IPS-18c (cell line): ENCODE measurements at regions not wholly inside any gene's neighbourhood (a gene's known extent, or its start where the extent isn't known, plus 50 kb on each side); places are given as distances from the start of the nearest gene placed in this dataset.
A peak's percentile ranks its signal among the peaks of the same experiment; 100 is the strongest.
"Not testable (repeated sequence)": the region's sequence is repeated elsewhere in the genome, so short reads cannot be mapped to it uniquely, and the experiment has no call there.

Experiments
- H3K4me3 ChIP-seq: 2 replicates; pipeline ENCODE4 v1.7.0; 2013; ENCODE audit warnings: low read depth, mild to moderate bottlenecking, low read length, moderate library complexity; ENCODE audit not compliant: insufficient read depth
- H3K9me3 ChIP-seq: one replicate; pipeline ENCODE4 v1.6.1; 2013; ENCODE audit warnings: mild to moderate bottlenecking, low read length, moderate library complexity; ENCODE audit not compliant: control insufficient read depth, insufficient read depth

DNA sequence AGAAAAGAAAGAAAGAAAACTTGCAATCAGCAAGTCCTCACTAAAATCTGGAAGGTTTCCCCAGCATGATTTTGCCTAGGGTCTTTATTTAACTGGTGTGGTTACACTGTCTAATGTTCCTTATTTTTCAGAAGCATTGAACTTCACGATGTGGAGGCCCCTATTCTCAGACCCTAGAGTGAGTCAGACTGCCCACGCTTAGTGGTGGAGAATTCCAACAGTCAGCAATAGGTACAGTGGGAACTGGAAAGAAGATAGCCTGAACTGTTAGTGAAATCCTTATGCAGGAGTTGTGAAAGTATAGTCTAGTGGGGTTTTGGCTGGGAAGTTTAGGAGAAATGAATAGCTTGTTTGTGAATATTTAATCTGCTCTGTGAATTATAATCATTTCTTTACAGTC is 115.0 kb downstream of the FZD1 start:
- Histone ChIP-seq H3K9me3 (no peaks in the 10 kb centered on the region), H3K4me3 (no peak overlapping the region)

DNA sequence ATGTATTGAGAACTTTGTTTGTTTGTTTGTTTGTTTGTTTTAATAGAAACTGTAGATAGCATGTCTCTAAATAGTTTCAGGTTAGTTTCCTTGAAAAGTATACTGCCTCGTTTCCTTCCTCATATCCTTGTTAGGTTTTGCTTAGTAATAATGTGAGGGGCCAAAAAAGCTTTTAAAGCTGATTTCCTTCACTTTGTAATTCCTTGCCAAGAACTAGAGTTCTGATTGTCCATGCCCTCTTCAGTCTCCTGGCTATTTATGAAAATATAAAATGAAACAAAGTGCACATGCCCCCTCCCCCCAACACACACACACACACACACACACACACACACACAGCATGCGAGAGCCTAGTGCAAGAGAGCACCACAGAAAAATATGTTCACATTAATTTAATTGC is 115.8 kb downstream of the FZD1 start:
- Histone ChIP-seq H3K9me3 (no peaks in the 10 kb centered on the region), H3K4me3 (no peak overlapping the region)

GRCh38 chr7:91383053-91383904 is 119.0 kb downstream of the FZD1 start:
- no peak overlapping the region for H3K4me3 ChIP-seq
- H3K9me3 ChIP-seq, result no peaks in the 10 kb centered on the region

DNA sequence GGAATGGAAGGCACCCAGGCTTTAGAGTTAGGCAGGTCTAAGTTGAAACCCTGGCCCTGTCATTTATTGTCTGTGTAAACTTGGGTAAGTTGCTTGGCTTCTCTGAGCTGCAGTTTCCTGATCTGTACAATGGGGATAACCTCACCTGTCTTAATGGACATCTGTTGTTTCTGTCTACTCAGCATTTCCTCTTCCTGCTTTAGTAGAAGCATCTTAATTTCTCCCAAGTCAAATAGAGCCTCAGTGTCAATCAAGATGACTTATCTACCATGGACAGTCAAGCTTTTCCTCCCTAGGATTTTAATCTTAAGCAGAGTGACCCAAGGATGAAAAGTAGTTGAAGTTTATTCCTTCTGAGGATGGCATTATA is 119.7 kb downstream of the FZD1 start:
- Histone ChIP-seq H3K4me3 (no peak overlapping the region), H3K9me3 (no peaks in the 10 kb centered on the region)

GRCh38 chr7:91394757-91395156 is 130.5 kb downstream of the FZD1 start:
- H3K4me3 ChIP-seq, H3K9me3 ChIP-seq: not testable (repeated sequence)

GRCh38 chr7:91395313-91395712 is 131.1 kb downstream of the FZD1 start:
- not testable (repeated sequence) for H3K9me3 ChIP-seq
- H3K4me3 ChIP-seq, result peak overlapping the region; percentile 24; the same call in 1 of the 2 replicates

GRCh38 chr7:91397096-91397495 is 132.9 kb downstream of the FZD1 start:
- H3K4me3 ChIP-seq, result no peak overlapping the region
- no peaks in the 10 kb centered on the region for H3K9me3 ChIP-seq

DNA sequence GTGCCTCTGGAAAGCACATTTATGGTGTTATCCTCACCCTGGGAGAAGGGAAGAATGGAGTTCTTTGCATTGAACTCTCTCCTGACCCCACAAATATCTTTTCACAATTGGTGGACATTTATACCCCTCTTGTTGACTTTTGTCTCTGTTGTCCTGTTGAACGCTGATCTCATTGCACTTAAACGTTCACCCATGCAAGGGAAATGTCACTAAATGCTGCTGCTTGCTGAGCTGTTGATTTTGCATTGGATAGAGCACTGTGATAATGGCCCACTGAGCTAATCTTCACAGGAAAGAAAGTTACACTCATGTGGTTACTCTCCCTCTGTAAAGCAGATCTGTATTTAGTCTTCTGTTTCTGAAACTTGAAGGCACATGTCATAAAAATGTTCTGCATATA is 133.4 kb downstream of the FZD1 start:
- H3K9me3 ChIP-seq, result no peaks in the 10 kb centered on the region
- no peak overlapping the region for H3K4me3 ChIP-seq

GRCh38 chr7:91398341-91398740 is 134.1 kb downstream of the FZD1 start:
- Histone ChIP-seq H3K4me3 (no peak overlapping the region), H3K9me3 (no peaks in the 10 kb centered on the region)

DNA sequence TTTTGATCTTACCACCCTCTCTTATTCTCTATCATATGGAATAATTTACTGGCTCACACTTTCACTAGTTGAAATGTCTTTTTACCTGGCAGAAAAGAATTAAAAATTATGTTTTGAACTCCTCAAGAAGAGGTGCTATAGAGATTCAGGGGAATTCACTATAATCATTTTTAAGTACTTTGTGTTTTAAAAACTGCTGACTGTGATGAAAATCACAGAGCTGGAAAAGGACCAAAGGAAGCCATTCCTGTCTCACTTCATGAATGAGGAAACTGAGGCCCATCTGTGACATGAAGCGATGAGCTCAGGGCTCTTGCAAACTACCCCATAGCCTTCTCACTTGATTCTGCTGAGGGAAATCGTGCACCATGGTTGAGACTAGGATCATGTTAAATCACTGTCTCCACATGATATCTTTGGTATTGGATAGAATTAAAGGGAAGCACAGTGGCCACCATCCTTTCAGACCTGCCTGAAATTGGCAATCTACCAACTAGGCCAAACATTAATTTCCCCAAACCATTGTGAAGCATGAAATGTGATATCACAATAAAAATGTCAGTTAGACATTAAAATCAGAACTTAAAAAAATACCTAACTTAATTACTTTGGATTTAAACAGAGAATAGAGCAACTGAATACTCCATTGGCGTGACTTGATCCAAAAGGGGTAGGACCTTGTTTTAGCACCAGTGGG is 141.0 kb downstream of the FZD1 start:
- H3K4me3 ChIP-seq, result no peak overlapping the region
- no peaks in the 10 kb centered on the region for H3K9me3 ChIP-seq

- H3K4me3 ChIP-seq, H3K9me3 ChIP-seq: not testable (repeated sequence)
Measured at GRCh38 chr7:91405873-91406272, 141.6 kb downstream of the FZD1 start.

DNA sequence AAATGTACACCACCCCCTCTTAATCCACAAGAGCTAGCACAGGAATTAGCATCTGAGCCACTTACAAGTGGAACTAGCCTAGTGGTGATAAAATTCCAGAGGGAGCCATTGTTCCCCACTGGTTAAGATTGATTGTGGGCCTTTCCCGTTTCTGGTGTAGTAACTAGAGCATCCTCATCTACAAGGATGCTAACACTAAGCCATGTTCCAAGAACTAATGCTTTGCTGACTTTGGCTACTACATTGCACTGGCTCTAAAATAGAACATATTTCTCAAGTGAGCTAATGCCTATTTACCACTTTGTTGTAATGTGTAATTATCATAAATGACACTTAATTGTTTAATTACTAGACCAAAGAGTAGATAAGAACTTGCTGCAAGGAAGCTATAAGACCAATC is 143.7 kb downstream of the FZD1 start:
- H3K4me3 ChIP-seq, result no peak overlapping the region
- H3K9me3 ChIP-seq, result no peaks in the 10 kb centered on the region

GRCh38 chr7:91408388-91409154 is 144.3 kb downstream of the FZD1 start:
- Histone ChIP-seq H3K4me3 (no peak overlapping the region), H3K9me3 (no peaks in the 10 kb centered on the region)

DNA sequence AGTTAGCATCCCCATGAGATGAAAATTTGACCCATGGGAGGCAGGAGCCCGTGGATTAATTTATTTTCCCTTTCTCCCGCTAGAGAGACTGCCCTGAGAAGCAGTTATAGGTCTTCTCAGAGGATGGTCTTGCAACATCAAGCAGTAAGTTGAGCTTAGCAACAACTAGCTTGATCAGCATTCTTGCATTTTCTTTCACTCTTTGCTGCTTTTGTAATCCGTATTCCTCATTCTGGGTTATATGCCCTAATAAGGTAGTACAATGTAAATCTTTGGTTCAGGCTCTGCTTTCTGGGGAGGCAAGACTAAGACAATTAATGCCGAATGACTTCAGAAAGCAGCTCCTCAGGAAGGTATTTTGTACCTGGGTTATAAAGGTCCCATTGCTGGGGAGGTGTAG is 146.8 kb downstream of the FZD1 start:
- Histone ChIP-seq H3K4me3 (no peak overlapping the region), H3K9me3 (no peaks in the 10 kb centered on the region)

GRCh38 chr7:91412298-91412697 is 148.1 kb downstream of the FZD1 start:
- Histone ChIP-seq H3K4me3 (no peak overlapping the region), H3K9me3 (no peaks in the 10 kb centered on the region)

- H3K4me3 ChIP-seq, result no peak overlapping the region
- H3K9me3 ChIP-seq, result no peaks in the 10 kb centered on the region
Measured at GRCh38 chr7:91414734-91415133, 150.5 kb downstream of the FZD1 start.

DNA sequence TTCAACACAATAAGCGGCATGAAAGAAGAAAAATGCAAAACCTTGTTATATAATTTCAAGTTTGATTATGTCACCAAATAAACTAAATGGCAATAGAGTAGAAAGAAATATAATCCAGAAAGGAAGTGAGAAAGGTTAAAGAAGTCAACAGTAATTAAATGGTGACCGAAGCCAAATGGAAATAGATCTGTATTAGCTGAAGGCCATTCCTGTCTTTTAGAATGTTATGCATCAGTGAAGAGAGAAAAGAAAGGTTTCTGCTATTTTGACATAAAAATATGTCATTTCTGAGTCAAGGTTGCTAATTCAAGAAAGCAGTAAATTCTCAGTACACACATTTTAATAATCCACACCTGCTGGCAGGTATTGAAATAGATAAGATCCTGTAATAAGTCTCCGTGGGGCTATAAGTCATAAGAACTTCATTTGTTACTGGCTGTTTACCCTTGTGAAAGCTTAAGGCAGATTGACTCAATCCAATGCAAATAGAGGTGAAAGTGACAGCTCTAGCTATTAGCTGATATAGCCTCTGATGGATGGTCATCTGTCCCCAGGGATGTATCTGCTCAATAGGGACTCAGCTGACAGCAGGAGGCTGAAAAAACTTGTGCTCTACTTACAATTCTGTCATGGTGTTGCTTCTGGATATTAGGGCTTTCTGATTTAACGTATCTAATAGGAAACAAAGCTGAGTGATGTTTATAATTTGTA is 152.1 kb downstream of the FZD1 start:
- no peak overlapping the region for H3K4me3 ChIP-seq
- H3K9me3 ChIP-seq, result no peaks in the 10 kb centered on the region
